ENCODE measurements at regions not wholly inside any gene's neighbourhood (a gene's known extent, or its start where the extent isn't known, plus 50 kb on each side); places are given as distances from the start of the nearest gene placed in this dataset.

GRCh38 chr20:50313827-50314677 is 123.4 kb downstream of the CEBPB start:
- DNase-seq (ENCODE audit: low spot score) = no peak

GRCh38 chr20:50314678-50315335 is 124.2 kb downstream of the CEBPB start:
- DNase-seq (ENCODE audit: low spot score) = no peak

GRCh38 chr20:50315586-50316551 is 125.2 kb downstream of the CEBPB start:
- DNase-seq (ENCODE audit: low spot score) = no peak

- no peak for DNase-seq (ENCODE audit: low spot score)
Observed at GRCh38 chr20:50317116-50317515, 126.5 kb downstream of the CEBPB start.

GRCh38 chr20:50317609-50318008 is 127.0 kb downstream of the CEBPB start:
- DNase-seq (ENCODE audit: low spot score) = no peak

- no peak for DNase-seq (ENCODE audit: low spot score)
Observed at GRCh38 chr20:50318710-50319109, 128.1 kb downstream of the CEBPB start.

- no peak for DNase-seq (ENCODE audit: low spot score)
Observed at GRCh38 chr20:50320005-50320900, 129.6 kb downstream of the CEBPB start.

- no peak for DNase-seq (ENCODE audit: low spot score)
Observed at GRCh38 chr20:50320901-50321796, 130.5 kb downstream of the CEBPB start.

- DNase-seq (ENCODE audit: low spot score) = no peak
Observed at GRCh38 chr20:50321797-50322480, 131.3 kb downstream of the CEBPB start.

GRCh38 chr20:50322703-50323131 is 132.1 kb downstream of the CEBPB start:
- no peak for DNase-seq (ENCODE audit: low spot score)

- DNase-seq (ENCODE audit: low spot score) = no peak
Observed at GRCh38 chr20:50323209-50323608, 132.6 kb downstream of the CEBPB start.

GRCh38 chr20:50323777-50324775 is 133.4 kb downstream of the CEBPB start:
- DNase-seq (ENCODE audit: low spot score) = no peak

- DNase-seq (ENCODE audit: low spot score) = no peak
Observed at GRCh38 chr20:50325215-50325614, 134.6 kb downstream of the CEBPB start.

GRCh38 chr20:50325651-50326050 is 135.0 kb downstream of the CEBPB start:
- DNase-seq (ENCODE audit: low spot score) = no peak

GRCh38 chr20:50327666-50328065 is 137.0 kb downstream of the CEBPB start:
- no peak for DNase-seq (ENCODE audit: low spot score)

GRCh38 chr20:50328222-50328979 is 137.8 kb downstream of the CEBPB start:
- no peak for DNase-seq (ENCODE audit: low spot score)
